ENCODE measurements at regions not wholly inside any gene's neighbourhood (a gene's known extent, or its start where the extent isn't known, plus 50 kb on each side); places are given as distances from the start of the nearest gene placed in this dataset.

DNA sequence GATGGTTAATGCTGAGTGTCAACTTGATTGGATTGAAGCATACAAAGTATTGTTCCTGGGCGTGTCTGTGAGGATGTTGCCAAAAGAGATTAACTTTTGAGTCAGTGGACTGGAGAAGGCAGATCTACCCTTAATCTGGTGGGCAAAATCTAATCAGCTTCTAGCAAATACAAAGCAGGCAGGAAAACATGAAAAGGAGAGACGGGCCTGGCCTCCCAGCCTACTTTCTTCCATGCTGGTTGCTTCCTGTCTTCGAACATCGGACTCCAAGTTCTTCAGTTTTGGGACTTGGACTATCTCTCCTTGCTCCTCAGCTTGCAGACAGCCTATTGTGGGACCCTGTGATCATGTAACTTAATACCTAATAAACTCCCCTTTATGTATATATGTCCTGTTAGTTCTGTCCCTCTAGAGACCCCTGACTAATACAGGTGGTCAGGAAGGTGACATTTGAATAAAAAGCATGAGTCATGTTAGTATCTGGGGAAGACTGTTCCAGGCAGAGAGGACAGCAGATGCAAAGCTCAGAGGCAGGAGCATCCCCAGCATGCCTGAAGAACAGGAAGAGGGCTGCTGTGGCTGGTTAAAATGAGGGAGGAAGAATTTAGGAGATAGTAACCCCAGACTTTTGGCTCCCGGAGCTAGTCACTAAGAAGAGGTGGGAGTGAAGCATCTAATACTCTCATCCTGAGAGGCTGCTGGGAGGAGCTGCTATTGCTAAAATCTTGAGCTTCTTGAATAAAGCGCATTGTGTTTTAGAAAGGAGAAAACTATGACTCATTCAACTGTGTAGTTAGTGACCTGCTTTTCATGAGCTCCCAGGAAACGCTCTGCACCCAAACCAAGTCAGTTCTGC, 207.4 kb upstream of the HES1 start:
- no peak for ATAC-seq
- H3K27ac ChIP-seq, result no peak overlapping the region
- TF ChIP-seq, protein P1, sequence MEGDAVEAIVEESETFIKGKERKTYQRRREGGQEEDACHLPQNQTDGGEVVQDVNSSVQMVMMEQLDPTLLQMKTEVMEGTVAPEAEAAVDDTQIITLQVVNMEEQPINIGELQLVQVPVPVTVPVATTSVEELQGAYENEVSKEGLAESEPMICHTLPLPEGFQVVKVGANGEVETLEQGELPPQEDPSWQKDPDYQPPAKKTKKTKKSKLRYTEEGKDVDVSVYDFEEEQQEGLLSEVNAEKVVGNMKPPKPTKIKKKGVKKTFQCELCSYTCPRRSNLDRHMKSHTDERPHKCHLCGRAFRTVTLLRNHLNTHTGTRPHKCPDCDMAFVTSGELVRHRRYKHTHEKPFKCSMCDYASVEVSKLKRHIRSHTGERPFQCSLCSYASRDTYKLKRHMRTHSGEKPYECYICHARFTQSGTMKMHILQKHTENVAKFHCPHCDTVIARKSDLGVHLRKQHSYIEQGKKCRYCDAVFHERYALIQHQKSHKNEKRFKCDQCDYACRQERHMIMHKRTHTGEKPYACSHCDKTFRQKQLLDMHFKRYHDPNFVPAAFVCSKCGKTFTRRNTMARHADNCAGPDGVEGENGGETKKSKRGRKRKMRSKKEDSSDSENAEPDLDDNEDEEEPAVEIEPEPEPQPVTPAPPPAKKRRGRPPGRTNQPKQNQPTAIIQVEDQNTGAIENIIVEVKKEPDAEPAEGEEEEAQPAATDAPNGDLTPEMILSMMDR (IDR thresholded peaks at IDR 0.05), result no peak
- TF ChIP-seq POLR2A (IDR thresholded peaks at IDR 0.05), result no peak

DNA sequence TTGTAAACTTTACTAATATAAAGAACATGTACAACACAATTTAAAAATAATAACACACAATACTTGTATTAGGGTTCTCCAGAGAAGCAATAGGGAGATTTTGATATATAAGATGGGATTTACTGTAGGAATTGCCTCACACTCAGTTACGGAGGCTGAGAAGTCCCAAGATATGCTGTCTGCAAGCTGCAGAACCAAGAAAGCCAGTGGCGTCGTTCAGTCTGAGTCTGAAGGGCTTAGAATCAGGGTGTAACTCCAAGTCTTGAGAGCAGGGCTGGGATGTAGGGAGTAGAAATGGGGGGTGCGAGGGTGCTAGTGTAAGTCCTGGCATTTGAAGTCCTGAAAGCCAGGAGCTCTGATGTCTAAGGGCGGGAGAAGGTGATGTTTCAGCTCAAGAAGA, 206.6 kb upstream of the HES1 start:
- H3K9me3 ChIP-seq, result peaks cover 0 to 2% (median 0%) of the 10 kb centered on the region in 3 donors
- H3K4me1 ChIP-seq, result no peaks in the 10 kb centered on the region
- no peak for TF ChIP-seq POLR2A (IDR thresholded peaks at IDR 0.05)
- TF ChIP-seq, protein P1 (IDR thresholded peaks at IDR 0.05), result no peak
- H3K36me3 ChIP-seq (replicated peaks in 1 of 2; ENCODE audit: insufficient read depth in 1 of 2, low read depth in 2 of 2), result no peaks in the 10 kb centered on the region
- 89 to 95% methylated on average over 5 of the region's 5 CpGs for WGBS, 2 donors
- H3K27me3 ChIP-seq, result no peaks in the 10 kb centered on the region
- no peak overlapping the region for H3K27ac ChIP-seq
- intact Hi-C loops (cut with DNase I), result no loop called here
- no peak overlapping the region for H3K4me3 ChIP-seq
- DNase-seq (no peak), ATAC-seq (no peak)

More for the DNA sequence above, 207.4 kb upstream of the HES1 start:
- H3K27me3 ChIP-seq, result no peaks in the 10 kb centered on the region
- DNase-seq, result no peak
- no peaks in the 10 kb centered on the region for H3K36me3 ChIP-seq (replicated peaks in 1 of 2; ENCODE audit: insufficient read depth in 1 of 2, low read depth in 2 of 2)
- no peaks in the 10 kb centered on the region for H3K4me1 ChIP-seq
- WGBS, 2 donors, result 80 to 81% methylated on average over 7 of the region's 7 CpGs
- H3K4me3 ChIP-seq, result no peak overlapping the region
- H3K9me3 ChIP-seq, result peaks cover 0 to 3% (median 0%) of the 10 kb centered on the region in 3 donors
- intact Hi-C loops (cut with DNase I), result no loop called here

DNA sequence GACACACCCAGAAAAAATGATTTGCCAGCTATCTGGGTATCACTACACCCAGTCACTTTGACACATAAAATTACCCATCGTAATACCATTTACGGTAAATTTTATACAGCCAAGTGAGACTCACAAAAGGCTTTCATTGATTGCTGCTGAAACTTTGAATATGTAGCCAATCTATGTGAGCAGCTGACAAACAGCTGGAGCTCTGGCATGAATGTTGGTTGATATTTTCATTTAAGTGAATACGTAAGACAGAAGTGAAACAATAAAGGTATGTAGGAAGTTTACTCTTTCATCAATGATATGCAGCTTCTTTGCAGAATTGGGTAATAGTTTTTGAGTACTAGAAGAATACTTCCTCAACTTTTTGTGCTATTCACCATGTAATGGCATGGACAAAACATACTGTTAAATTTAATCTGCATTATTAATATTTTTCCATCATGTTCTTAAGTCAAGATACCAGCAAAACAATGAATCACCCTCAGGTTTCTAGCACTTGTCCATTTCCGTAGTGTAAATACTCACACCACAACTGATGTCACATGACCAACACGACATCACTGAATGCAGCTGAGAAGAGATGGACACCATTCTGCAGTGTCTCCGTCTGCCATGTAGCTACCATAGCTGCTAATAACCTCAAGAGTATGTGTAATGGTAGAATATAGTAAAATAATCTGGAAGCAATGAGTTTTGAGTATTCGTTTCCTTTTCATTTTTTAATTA, 205.9 kb upstream of the HES1 start:
- TF ChIP-seq, protein P1 (IDR thresholded peaks at IDR 0.05), result no peak
- TF ChIP-seq POLR2A (IDR thresholded peaks at IDR 0.05), result no peak
- H3K4me1 ChIP-seq, result no peaks in the 10 kb centered on the region
- H3K9me3 ChIP-seq, result no peaks in the 10 kb centered on the region
- H3K36me3 ChIP-seq (replicated peaks in 1 of 2; ENCODE audit: insufficient read depth in 1 of 2, low read depth in 2 of 2), result no peaks in the 10 kb centered on the region
- intact Hi-C loops (cut with DNase I), result no loop called here
- H3K4me3 ChIP-seq, result no peak overlapping the region
- no peaks in the 10 kb centered on the region for H3K27me3 ChIP-seq
- no peak overlapping the region for H3K27ac ChIP-seq
- WGBS, 2 donors, result 75 to 84% methylated on average over 7 of the region's 7 CpGs
- DNase-seq (no peak), ATAC-seq (no peak)

DNA sequence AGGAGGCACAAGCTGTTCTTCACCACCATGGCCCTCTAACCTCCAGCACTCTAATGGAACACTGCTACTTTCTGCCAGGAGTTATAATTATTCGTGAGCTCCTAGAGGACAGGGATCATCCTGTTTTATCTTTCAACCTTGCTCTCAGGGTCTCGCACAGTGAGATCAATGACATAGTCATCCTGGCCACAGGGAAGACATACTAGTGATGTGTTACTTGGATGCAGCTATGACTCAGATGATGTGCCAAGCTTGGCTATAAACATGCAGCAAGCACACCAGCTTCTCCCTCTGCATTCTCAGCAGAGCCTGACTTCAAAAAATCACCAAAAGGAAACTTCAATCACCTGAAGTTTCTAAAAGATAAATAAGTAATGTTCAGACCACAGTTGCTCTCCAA, 203.8 kb upstream of the HES1 start:
- Histone ChIP-seq H3K4me3 (no peak overlapping the region), H3K27me3 (no peaks in the 10 kb centered on the region), H3K27ac (no peak overlapping the region), H3K4me1 (no peaks in the 10 kb centered on the region), H3K9me3 (no peaks in the 10 kb centered on the region), H3K36me3 (replicated peaks in 1 of 2; ENCODE audit: insufficient read depth in 1 of 2, low read depth in 2 of 2) (no peaks in the 10 kb centered on the region)
- ATAC-seq, result no peak
- no peak for TF ChIP-seq POLR2A (IDR thresholded peaks at IDR 0.05)
- TF ChIP-seq, protein P1 (IDR thresholded peaks at IDR 0.05), result no peak
- 92 to 94% methylated on average over 2 of the region's 2 CpGs for WGBS, 2 donors
- DNase-seq, result no peak
- intact Hi-C loops (cut with DNase I), result no loop called here
